Liver (tissue), 8 donors: ENCODE measurements at regions not wholly inside any gene's neighbourhood (a gene's known extent, or its start where the extent isn't known, plus 50 kb on each side); places are given as distances from the start of the nearest gene placed in this dataset.
"Not testable (repeated sequence)": the region's sequence is repeated elsewhere in the genome, so short reads cannot be mapped to it uniquely, and the experiment has no call there.

Experiments
- DNase-seq: peaks from one replicate; pipeline ENCODE4 v3.0.0-alpha.2; 2017; ENCODE audit warnings: low spot score
- H3K27ac ChIP-seq, 2 donors: one replicate each; pipeline ENCODE4 v1.7.0; 2013; ENCODE audit warnings: inconsistent platforms in 2 of 2, low read length in 2 of 2, control low read depth in 1 of 2, low read depth in 1 of 2, mild to moderate bottlenecking in 1 of 2
- H3K27me3 ChIP-seq, 4 donors: one replicate each; pipeline versions ENCODE4 v1.6.1 to v1.7.0; 2013; ENCODE audit warnings: low read length in 3 of 4, inconsistent platforms in 1 of 4, mild to moderate bottlenecking in 1 of 4, moderate library complexity in 1 of 4; ENCODE audit not compliant: control insufficient read depth in 4 of 4, insufficient read depth in 4 of 4
- H3K36me3 ChIP-seq, 4 donors: one replicate each; pipeline versions ENCODE4 v1.6.1 to v1.7.0; 2013; ENCODE audit warnings: low read length in 3 of 4, mild to moderate bottlenecking in 3 of 4, low read depth in 1 of 4, moderate library complexity in 1 of 4; ENCODE audit not compliant: control insufficient read depth in 4 of 4, insufficient read depth in 3 of 4
- H3K4me1 ChIP-seq, 4 donors: one replicate each; pipeline versions ENCODE4 v1.6.1 to v1.7.0; 2013; ENCODE audit warnings: low read length in 3 of 4, mild to moderate bottlenecking in 3 of 4, moderate library complexity in 1 of 4; ENCODE audit not compliant: control insufficient read depth in 4 of 4, insufficient read depth in 4 of 4
- H3K4me3 ChIP-seq, 3 donors: one replicate each; pipeline versions ENCODE4 v1.6.1 to v1.7.0; 2013; ENCODE audit warnings: low read length in 3 of 3, control low read depth in 1 of 3, low read depth in 1 of 3, mild to moderate bottlenecking in 1 of 3
- H3K9ac ChIP-seq, 2 donors: one replicate each; pipeline ENCODE4 v1.7.0; 2013; ENCODE audit warnings: low read length in 2 of 2, mild to moderate bottlenecking in 2 of 2, moderate library complexity in 2 of 2, control low read depth in 1 of 2, low read depth in 1 of 2
- H3K9me3 ChIP-seq, 4 donors: one replicate each; pipeline versions ENCODE4 v1.6.1 to v1.7.0; 2013; ENCODE audit warnings: low read length in 3 of 4; ENCODE audit not compliant: control insufficient read depth in 4 of 4
- EGR1 ChIP-seq, 2 donors: IDR thresholded peaks; 2 replicates each; pipeline ENCODE4 v1.6.1; 2016 to 2018; ENCODE audit warnings: antibody characterized with exemption in 2 of 2, low read depth in 2 of 2
- FOXA1 ChIP-seq: IDR thresholded peaks from 2 replicates; pipeline ENCODE4 v1.6.1; 2016; ENCODE audit warnings: antibody characterized with exemption
- FOXA2 ChIP-seq: IDR thresholded peaks from 2 replicates; pipeline ENCODE4 v1.6.1; 2016; ENCODE audit warnings: antibody characterized with exemption
- HNF4A ChIP-seq, 2 donors: conservative IDR thresholded peaks; 2 replicates each; pipeline ENCODE4 v1.6.1; 2016; ENCODE audit warnings: antibody characterized with exemption in 2 of 2, mild to moderate bottlenecking in 2 of 2
- HNF4G ChIP-seq: IDR thresholded peaks from 2 replicates; pipeline ENCODE4 v1.6.1; 2016; ENCODE audit warnings: antibody characterized with exemption
- JUND ChIP-seq, 2 donors: IDR thresholded peaks; 2 replicates each; pipeline ENCODE4 v1.6.1; 2016; ENCODE audit warnings: antibody characterized with exemption in 2 of 2
- NR2F2 ChIP-seq: IDR thresholded peaks from 2 replicates; pipeline ENCODE4 v1.6.1; 2016; ENCODE audit warnings: antibody characterized with exemption
- RAD21 ChIP-seq, 2 donors: IDR thresholded peaks; 2 replicates each; pipeline ENCODE4 v1.6.1; 2016; ENCODE audit warnings: antibody characterized with exemption in 2 of 2, mild to moderate bottlenecking in 2 of 2
- SP1 ChIP-seq: IDR thresholded peaks from 2 replicates; pipeline ENCODE4 v1.6.1; 2018; ENCODE audit warnings: antibody characterized with exemption, mild to moderate bottlenecking
- TAF1 ChIP-seq: conservative IDR thresholded peaks from 2 replicates; pipeline ENCODE4 v1.6.1; 2016; ENCODE audit warnings: antibody characterized with exemption, mild to moderate bottlenecking
- WGBS: extraction: QIAGEN DNeasy Blood & Tissue Kit; methylation state at CpG from one replicate; pipeline ENCODE4 v1.1.7; 2013; 5-methylcytosine and 5-hydroxymethylcytosine counted together
- TF ChIP-seq, protein P1 (sequence below): fragments of 150-350 bp; IDR thresholded peaks from 2 replicates; pipeline ENCODE4 v1.5.1; 2017; ENCODE audit warnings: improper control_type of control experiment, low read depth, low read length; ENCODE audit not compliant: missing input control
- TF ChIP-seq, protein P2 (sequence below): IDR thresholded peaks from 2 replicates; pipeline ENCODE4 v1.6.1; 2016; ENCODE audit warnings: antibody characterized with exemption, mild to moderate bottlenecking
- TF ChIP-seq, protein P3 (sequence below): IDR thresholded peaks from 2 replicates; pipeline ENCODE4 v1.6.1; 2016; ENCODE audit warnings: antibody characterized with exemption
- TF ChIP-seq, protein P4 (sequence below): IDR thresholded peaks from 2 replicates; pipeline ENCODE4 v1.6.1; 2016; ENCODE audit warnings: antibody characterized with exemption
- donor health status: healthy.
- donor health status: healthy.
- donor health status: healthy.
- donor health status: healthy.
- donor health status: healthy.

DNA sequence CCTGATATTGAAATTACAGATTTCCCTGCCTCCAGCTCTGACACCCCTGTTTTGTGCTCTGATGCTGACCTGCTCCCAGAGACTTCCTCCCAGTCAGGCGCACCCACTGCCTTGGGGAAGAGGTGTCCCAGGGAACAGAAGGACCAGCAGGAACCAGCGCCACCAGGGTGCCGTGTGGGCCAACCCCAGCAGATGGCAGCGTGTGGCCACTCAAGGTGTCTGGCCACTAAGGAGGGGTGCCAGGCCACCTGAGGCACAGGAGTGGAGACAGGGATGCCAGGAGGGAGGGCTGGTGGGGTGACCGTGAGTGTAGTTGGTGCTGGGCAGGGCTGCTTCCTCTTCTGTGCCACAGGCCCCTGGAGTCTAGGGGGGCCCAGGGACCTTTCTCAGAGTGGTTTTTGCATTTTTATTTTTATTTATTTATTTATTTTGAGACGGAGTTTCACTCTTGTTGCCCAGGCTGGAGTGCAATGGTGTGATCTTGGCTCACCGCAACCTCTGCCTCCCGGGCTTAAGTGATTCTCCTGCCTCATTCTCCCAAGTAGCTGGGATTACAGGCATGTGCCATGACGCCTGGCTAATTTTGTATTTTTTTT lies 56.0 kb downstream of the TEX44 start:
- Histone ChIP-seq H3K36me3 (no peaks in the 10 kb centered on the region), H3K27ac (no peak overlapping the region), H3K4me3 (no peak overlapping the region), H3K9ac (no peak overlapping the region), H3K27me3 (no peaks in the 10 kb centered on the region), H3K4me1 (no peaks in the 10 kb centered on the region), H3K9me3 (no peaks in the 10 kb centered on the region)
- WGBS: 49% methylated on average over 9 of the region's 9 CpGs
- TF ChIP-seq, protein P1, sequence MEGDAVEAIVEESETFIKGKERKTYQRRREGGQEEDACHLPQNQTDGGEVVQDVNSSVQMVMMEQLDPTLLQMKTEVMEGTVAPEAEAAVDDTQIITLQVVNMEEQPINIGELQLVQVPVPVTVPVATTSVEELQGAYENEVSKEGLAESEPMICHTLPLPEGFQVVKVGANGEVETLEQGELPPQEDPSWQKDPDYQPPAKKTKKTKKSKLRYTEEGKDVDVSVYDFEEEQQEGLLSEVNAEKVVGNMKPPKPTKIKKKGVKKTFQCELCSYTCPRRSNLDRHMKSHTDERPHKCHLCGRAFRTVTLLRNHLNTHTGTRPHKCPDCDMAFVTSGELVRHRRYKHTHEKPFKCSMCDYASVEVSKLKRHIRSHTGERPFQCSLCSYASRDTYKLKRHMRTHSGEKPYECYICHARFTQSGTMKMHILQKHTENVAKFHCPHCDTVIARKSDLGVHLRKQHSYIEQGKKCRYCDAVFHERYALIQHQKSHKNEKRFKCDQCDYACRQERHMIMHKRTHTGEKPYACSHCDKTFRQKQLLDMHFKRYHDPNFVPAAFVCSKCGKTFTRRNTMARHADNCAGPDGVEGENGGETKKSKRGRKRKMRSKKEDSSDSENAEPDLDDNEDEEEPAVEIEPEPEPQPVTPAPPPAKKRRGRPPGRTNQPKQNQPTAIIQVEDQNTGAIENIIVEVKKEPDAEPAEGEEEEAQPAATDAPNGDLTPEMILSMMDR: peak; percentile 61
- TF ChIP-seq HNF4A (conservative IDR thresholded peaks at IDR 0.05) (no peak), RAD21 (IDR thresholded peaks at IDR 0.05) (peak; percentile 78 to 87), TAF1 (no peak), EGR1 (IDR thresholded peaks at IDR 0.05; ENCODE audit: low read depth in 2 of 2) (no peak)
- DNase-seq: peak; percentile 71

DNA sequence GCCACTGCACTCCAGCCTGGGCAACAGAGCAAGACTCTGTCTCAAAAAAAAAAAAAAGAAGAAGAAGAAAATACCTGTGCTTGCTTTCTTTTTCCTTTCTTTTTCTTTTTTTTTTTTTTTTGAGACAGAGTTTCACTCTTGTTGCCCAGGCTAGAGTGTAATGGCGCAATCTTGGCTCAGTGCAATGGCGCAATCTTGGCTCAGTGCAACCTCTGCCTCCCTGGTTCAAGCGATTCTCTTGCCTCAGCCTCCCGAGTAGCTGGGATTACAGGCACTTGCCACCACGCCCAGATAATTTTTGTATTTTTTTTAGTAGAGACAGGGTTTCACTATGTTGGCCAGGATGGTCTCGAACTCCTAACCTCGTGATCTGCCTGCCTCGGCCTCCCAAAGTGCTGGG lies 56.8 kb upstream of the PTMA start:
- not testable (repeated sequence) for H3K4me3 ChIP-seq, H3K4me1 ChIP-seq, H3K9me3 ChIP-seq, H3K36me3 ChIP-seq, H3K27me3 ChIP-seq, H3K27ac ChIP-seq, H3K9ac ChIP-seq, DNase-seq
- WGBS: 77% methylated on average over 8 of the region's 8 CpGs

DNA sequence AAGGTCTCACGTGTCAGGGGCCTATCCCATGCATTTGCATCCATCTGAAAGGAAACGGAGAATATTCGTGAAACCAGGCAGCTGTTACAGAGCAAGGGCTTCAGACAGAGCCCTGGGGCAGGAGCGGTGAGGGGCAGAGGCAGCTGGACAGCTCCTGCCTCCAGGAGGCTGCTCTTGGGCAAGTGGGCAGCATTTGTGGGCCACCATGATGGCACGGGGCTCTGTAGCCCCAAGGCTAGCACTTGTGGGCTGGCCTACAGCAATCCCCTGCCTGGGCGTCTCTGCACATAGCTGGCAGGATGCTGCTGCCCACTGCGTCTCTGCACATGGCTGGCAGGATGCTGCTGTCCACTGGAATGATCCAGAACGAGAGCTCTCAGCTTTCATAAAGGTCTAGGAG lies 52.8 kb upstream of the PTMA start:
- H3K4me3 ChIP-seq: no peak overlapping the region
- 83% methylated on average over 8 of the region's 8 CpGs for whole genome bisulfite sequencing
- no peak for TF ChIP-seq FOXA2
- TF ChIP-seq, protein P2, sequence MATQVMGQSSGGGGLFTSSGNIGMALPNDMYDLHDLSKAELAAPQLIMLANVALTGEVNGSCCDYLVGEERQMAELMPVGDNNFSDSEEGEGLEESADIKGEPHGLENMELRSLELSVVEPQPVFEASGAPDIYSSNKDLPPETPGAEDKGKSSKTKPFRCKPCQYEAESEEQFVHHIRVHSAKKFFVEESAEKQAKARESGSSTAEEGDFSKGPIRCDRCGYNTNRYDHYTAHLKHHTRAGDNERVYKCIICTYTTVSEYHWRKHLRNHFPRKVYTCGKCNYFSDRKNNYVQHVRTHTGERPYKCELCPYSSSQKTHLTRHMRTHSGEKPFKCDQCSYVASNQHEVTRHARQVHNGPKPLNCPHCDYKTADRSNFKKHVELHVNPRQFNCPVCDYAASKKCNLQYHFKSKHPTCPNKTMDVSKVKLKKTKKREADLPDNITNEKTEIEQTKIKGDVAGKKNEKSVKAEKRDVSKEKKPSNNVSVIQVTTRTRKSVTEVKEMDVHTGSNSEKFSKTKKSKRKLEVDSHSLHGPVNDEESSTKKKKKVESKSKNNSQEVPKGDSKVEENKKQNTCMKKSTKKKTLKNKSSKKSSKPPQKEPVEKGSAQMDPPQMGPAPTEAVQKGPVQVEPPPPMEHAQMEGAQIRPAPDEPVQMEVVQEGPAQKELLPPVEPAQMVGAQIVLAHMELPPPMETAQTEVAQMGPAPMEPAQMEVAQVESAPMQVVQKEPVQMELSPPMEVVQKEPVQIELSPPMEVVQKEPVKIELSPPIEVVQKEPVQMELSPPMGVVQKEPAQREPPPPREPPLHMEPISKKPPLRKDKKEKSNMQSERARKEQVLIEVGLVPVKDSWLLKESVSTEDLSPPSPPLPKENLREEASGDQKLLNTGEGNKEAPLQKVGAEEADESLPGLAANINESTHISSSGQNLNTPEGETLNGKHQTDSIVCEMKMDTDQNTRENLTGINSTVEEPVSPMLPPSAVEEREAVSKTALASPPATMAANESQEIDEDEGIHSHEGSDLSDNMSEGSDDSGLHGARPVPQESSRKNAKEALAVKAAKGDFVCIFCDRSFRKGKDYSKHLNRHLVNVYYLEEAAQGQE: no peak
- TF ChIP-seq, protein P3, sequence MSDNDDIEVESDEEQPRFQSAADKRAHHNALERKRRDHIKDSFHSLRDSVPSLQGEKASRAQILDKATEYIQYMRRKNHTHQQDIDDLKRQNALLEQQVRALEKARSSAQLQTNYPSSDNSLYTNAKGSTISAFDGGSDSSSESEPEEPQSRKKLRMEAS: no peak
- TF ChIP-seq JUND (IDR thresholded peaks at IDR 0.05): no peak
- TF ChIP-seq HNF4A (conservative IDR thresholded peaks at IDR 0.05): no peak
- no peak for TF ChIP-seq FOXA1
- TF ChIP-seq HNF4G: no peak
- TF ChIP-seq EGR1 (IDR thresholded peaks at IDR 0.05; ENCODE audit: low read depth in 2 of 2): no peak
- no peak for TF ChIP-seq NR2F2
- no peak for TF ChIP-seq SP1
- TF ChIP-seq, protein P4, sequence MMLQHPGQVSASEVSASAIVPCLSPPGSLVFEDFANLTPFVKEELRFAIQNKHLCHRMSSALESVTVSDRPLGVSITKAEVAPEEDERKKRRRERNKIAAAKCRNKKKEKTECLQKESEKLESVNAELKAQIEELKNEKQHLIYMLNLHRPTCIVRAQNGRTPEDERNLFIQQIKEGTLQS: no peak
- no peak for TF ChIP-seq TAF1
- no peaks in the 10 kb centered on the region for H3K36me3 ChIP-seq
- no peaks in the 10 kb centered on the region for H3K4me1 ChIP-seq
- H3K9me3 ChIP-seq: no peaks in the 10 kb centered on the region
- H3K27me3 ChIP-seq: no peaks in the 10 kb centered on the region
- no peak overlapping the region for H3K27ac ChIP-seq
- H3K9ac ChIP-seq: no peak overlapping the region
- DNase-seq: no peak
